Small intestine (tissue), 7 donors: ENCODE measurements at regions not wholly inside any gene's neighbourhood (a gene's known extent, or its start where the extent isn't known, plus 50 kb on each side); places are given as distances from the start of the nearest gene placed in this dataset.

Experiments used
- DNase-seq, 2 donors: peaks; one replicate each; pipeline versions ENCODE4 v3.0.0 to v3.0.0-alpha.2; 2013
- FAIRE-seq: peaks from 2 replicates; lab custom pipeline; 2012; peaks lifted over from hg19 to GRCh38; lab: Jason Lieb, UNC
- H3K27ac ChIP-seq, 3 donors: one replicate each; pipeline ENCODE4 v1.5.1; 2013; ENCODE audit warnings: low read length in 2 of 3, mild to moderate bottlenecking in 2 of 3, control low read depth in 1 of 3, inconsistent platforms in 1 of 3, low read depth in 1 of 3, moderate library complexity in 1 of 3
- H3K27me3 ChIP-seq, 3 donors: one replicate each; pipeline ENCODE4 v1.6.1; 2013; ENCODE audit warnings: low read length in 3 of 3, inconsistent platforms in 1 of 3; ENCODE audit not compliant: control insufficient read depth in 3 of 3, insufficient read depth in 3 of 3
- H3K36me3 ChIP-seq, 3 donors: one replicate each; pipeline ENCODE4 v1.6.1; 2013; ENCODE audit warnings: low read length in 3 of 3, inconsistent platforms in 1 of 3, low read depth in 1 of 3, mild to moderate bottlenecking in 1 of 3, moderate library complexity in 1 of 3; ENCODE audit not compliant: control insufficient read depth in 3 of 3, insufficient read depth in 2 of 3
- H3K4me1 ChIP-seq, 3 donors: one replicate each; pipeline ENCODE4 v1.6.1; 2013; ENCODE audit warnings: low read length in 2 of 3, inconsistent platforms in 1 of 3, low read depth in 1 of 3, mild to moderate bottlenecking in 1 of 3, moderate library complexity in 1 of 3; ENCODE audit not compliant: control insufficient read depth in 3 of 3, insufficient read depth in 2 of 3
- H3K4me3 ChIP-seq, 3 donors: one replicate each; pipeline ENCODE4 v1.5.1; 2013; ENCODE audit warnings: low read length in 3 of 3, control low read depth in 1 of 3, inconsistent platforms in 1 of 3, low read depth in 1 of 3, mild to moderate bottlenecking in 1 of 3, moderate library complexity in 1 of 3
- H3K9me3 ChIP-seq, 2 donors: one replicate each; pipeline ENCODE4 v1.6.1; 2013; ENCODE audit warnings: low read depth in 1 of 2, low read length in 1 of 2; ENCODE audit not compliant: control insufficient read depth in 2 of 2, insufficient read depth in 1 of 2
- WGBS, 3 donors: extraction: QIAGEN DNeasy Blood & Tissue Kit; methylation state at CpG; one replicate each; pipeline ENCODE4 v1.1.7; 2013; 5-methylcytosine and 5-hydroxymethylcytosine counted together
- donor health status: healthy with polysubstance abuse.
- donor health status: control.
- donor health status: control.
- donor health status: Bipolar disorder and iron deficiency.
- donor health status: healthy.

- whole genome bisulfite sequencing, 3 donors = 62 to 77% (median 72%) methylated on average over 3 of the region's 3 CpGs
- Histone ChIP-seq H3K27ac (no peak overlapping the region), H3K4me3 (no peak overlapping the region), H3K4me1 (no peaks in the 10 kb centered on the region), H3K9me3 (peaks cover 0 to 2% of the 10 kb centered on the region in 2 donors), H3K27me3 (peaks cover 0 to 3% (median 1%) of the 10 kb centered on the region in 3 donors), H3K36me3 (no peaks in the 10 kb centered on the region)
- FAIRE-seq = no peak
- no peak for DNase-seq
These were observed 124.5 kb downstream of the KCTD15 start for GRCh38 chr19:33921165-33921564.

GRCh38 chr19:33926306-33926705, 129.6 kb downstream of the KCTD15 start:
- no peak overlapping the region for H3K27ac ChIP-seq
- FAIRE-seq (no peak), DNase-seq (no peak)
- 32 to 41% (median 36%) methylated on average over 3 of the region's 3 CpGs for WGBS, 3 donors
- H3K27me3 ChIP-seq = no peaks in the 10 kb centered on the region
- no peaks in the 10 kb centered on the region for H3K36me3 ChIP-seq
- H3K4me3 ChIP-seq = no peak overlapping the region
- no peaks in the 10 kb centered on the region for H3K9me3 ChIP-seq
- no peaks in the 10 kb centered on the region for H3K4me1 ChIP-seq

GRCh38 chr19:33927789-33928457, 131.3 kb downstream of the KCTD15 start:
- DNase-seq (no peak), FAIRE-seq (no peak)
- 43 to 56% (median 54%) methylated on average over 5 of the region's 5 CpGs for WGBS, 3 donors
- no peaks in the 10 kb centered on the region for H3K4me1 ChIP-seq
- no peaks in the 10 kb centered on the region for H3K27me3 ChIP-seq
- H3K4me3 ChIP-seq = no peak overlapping the region
- H3K36me3 ChIP-seq = no peaks in the 10 kb centered on the region
- H3K27ac ChIP-seq = no peak overlapping the region
- H3K9me3 ChIP-seq = no peaks in the 10 kb centered on the region

GRCh38 chr19:33928458-33928950, 131.8 kb downstream of the KCTD15 start:
- H3K4me3 ChIP-seq = no peak overlapping the region
- H3K36me3 ChIP-seq = no peaks in the 10 kb centered on the region
- H3K27ac ChIP-seq = no peak overlapping the region
- no peaks in the 10 kb centered on the region for H3K9me3 ChIP-seq
- DNase-seq (no peak), FAIRE-seq (no peak)
- H3K4me1 ChIP-seq = no peaks in the 10 kb centered on the region
- 59 to 76% (median 75%) methylated on average over 6 of the region's 6 CpGs for WGBS, 3 donors
- no peaks in the 10 kb centered on the region for H3K27me3 ChIP-seq

GRCh38 chr19:33933931-33934330, 137.3 kb downstream of the KCTD15 start:
- 58 to 79% (median 61%) methylated on average over 2 of the region's 2 CpGs for WGBS, 3 donors
- Histone ChIP-seq H3K36me3 (no peaks in the 10 kb centered on the region), H3K9me3 (peaks cover 0 to 7% of the 10 kb centered on the region in 2 donors), H3K4me1 (no peaks in the 10 kb centered on the region), H3K27me3 (no peaks in the 10 kb centered on the region), H3K4me3 (no peak overlapping the region), H3K27ac (no peak overlapping the region)
- FAIRE-seq = no peak
- no peak for DNase-seq

GRCh38 chr19:33938821-33939220, 142.2 kb downstream of the KCTD15 start:
- DNase-seq (no peak), FAIRE-seq (no peak)
- Histone ChIP-seq H3K9me3 (peaks cover 0 to 7% of the 10 kb centered on the region in 2 donors), H3K27ac (no peak overlapping the region), H3K4me3 (no peak overlapping the region), H3K4me1 (no peaks in the 10 kb centered on the region), H3K36me3 (no peaks in the 10 kb centered on the region), H3K27me3 (no peaks in the 10 kb centered on the region)
- WGBS, 3 donors = 29 to 53% (median 39%) methylated on average over 15 of the region's 15 CpGs

- Histone ChIP-seq H3K36me3 (no peaks in the 10 kb centered on the region), H3K27ac (no peak overlapping the region), H3K9me3 (no peaks in the 10 kb centered on the region), H3K4me3 (no peak overlapping the region), H3K4me1 (no peaks in the 10 kb centered on the region), H3K27me3 (no peaks in the 10 kb centered on the region)
- FAIRE-seq (no peak), DNase-seq (no peak)
- 77 to 87% (median 80%) methylated on average over 4 to 5 of the region's 5 CpGs for WGBS, 3 donors
These were observed 144.5 kb downstream of the KCTD15 start for GRCh38 chr19:33941133-33941532.

- FAIRE-seq (no peak), DNase-seq (no peak)
- Histone ChIP-seq H3K4me3 (no peak overlapping the region), H3K36me3 (no peaks in the 10 kb centered on the region), H3K27me3 (no peaks in the 10 kb centered on the region), H3K4me1 (no peaks in the 10 kb centered on the region), H3K27ac (no peak overlapping the region), H3K9me3 (no peaks in the 10 kb centered on the region)
- WGBS, 3 donors = 59 to 62% (median 61%) methylated on average over 6 of the region's 6 CpGs
These were observed 150.0 kb downstream of the KCTD15 start for GRCh38 chr19:33946535-33947264.
